Ovary (tissue), 7 donors: ENCODE measurements at regions not wholly inside any gene's neighbourhood (a gene's known extent, or its start where the extent isn't known, plus 50 kb on each side); places are given as distances from the start of the nearest gene placed in this dataset.

Source experiments
- DNase-seq, 5 donors: peaks; one replicate each; pipeline ENCODE4 v3.0.0-alpha.2; 2019 to 2020
- H3K27ac ChIP-seq, 2 donors: fragments of 200-600 bp; one replicate each; pipeline versions ENCODE4 v1.5.1 to v1.8.0; 2019 to 2022
- H3K27me3 ChIP-seq: fragments of 200-600 bp; one replicate; pipeline ENCODE4 v1.8.0; 2022
- H3K36me3 ChIP-seq: fragments of 200-600 bp; sonication (generic); one replicate; pipeline ENCODE4 v1.5.1; 2019
- H3K4me1 ChIP-seq: one replicate; pipeline ENCODE4 v1.8.1; 2013; ENCODE audit warnings: mild to moderate bottlenecking, moderate library complexity; ENCODE audit not compliant: insufficient read depth
- H3K4me3 ChIP-seq: fragments of 200-600 bp; sonication (generic); one replicate; pipeline ENCODE4 v1.5.1; 2017
- H3K9me3 ChIP-seq, 2 donors: fragments of 200-600 bp in 1 of 2; sonication (generic) in 1 of 2; one replicate each; pipeline versions ENCODE4 v1.5.1 to v1.8.1; 2013 to 2019; ENCODE audit warnings: mild to moderate bottlenecking in 1 of 2, moderate library complexity in 1 of 2
- EP300 ChIP-seq: sonication (generic); formaldehyde crosslinking; IDR thresholded peaks from one replicate; pipeline ENCODE4 v1.6.1; 2017; ENCODE audit warnings: antibody characterized with exemption
- POLR2A ChIP-seq: fragments of 450-650 bp; IDR thresholded peaks from one replicate; pipeline ENCODE4 v1.6.1; 2017; ENCODE audit warnings: antibody characterized with exemption, mild to moderate bottlenecking, moderate library complexity
- WGBS, 3 donors: extraction: QIAGEN DNeasy Blood & Tissue Kit in 1 of 3; methylation state at CpG; one replicate each; pipeline versions ENCODE4 v1.1.5 to v1.1.7; 2013 to 2017; 5-methylcytosine and 5-hydroxymethylcytosine counted together
- intact Hi-C, 4 donors: fragments of 100-400 bp; cut with DNase I; formaldehyde crosslinking; loops; one replicate each; pipeline versions ENCODE4 v1.11.0 to v1.15.1; 2022 to 2023
- TF ChIP-seq, protein P1 (sequence below), 3 donors: fragments of 450-650 bp in 2 of 3; fragments of 200-600 bp in 1 of 3; IDR thresholded peaks; one replicate each; pipeline versions ENCODE4 v1.5.1 to v1.8.0; 2016 to 2022; ENCODE audit warnings: antibody characterized with exemption in 3 of 3, mild to moderate bottlenecking in 1 of 3
- donor health status: DM: no; HTN: no; CAD: no; lungs with moderate emphysema.
- donor health status: DM: no; HTN: no; CAD: no.
- donor health status: Bipolar disorder and iron deficiency.
- donor health status: DM: no; HTN: no; CAD: no.
- donor health status: DM: yes; HTN: yes; CAD: no.

DNA sequence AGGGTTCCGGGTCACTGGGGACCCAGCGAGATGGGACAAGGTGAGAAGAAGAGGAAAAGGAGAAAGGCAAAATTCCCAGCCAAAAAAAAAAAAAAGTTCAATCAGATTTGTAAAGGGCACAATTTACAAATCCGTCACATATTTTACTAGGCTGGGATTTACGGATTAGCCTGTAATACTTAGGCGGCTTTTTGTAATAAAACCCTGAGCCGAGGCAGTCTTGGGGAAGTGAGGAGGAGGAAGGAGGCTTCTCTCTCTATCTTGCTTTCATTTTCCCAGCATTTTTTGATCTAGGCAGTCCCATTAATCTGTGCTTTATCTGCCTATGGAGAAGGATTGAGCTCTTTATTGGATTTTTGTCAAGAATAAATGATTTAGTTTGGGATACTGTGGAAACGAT lies 130.6 kb upstream of the SDK2 start:
- Histone ChIP-seq H3K9me3 (no peaks in the 10 kb centered on the region), H3K27ac (no peak overlapping the region), H3K27me3 (no peaks in the 10 kb centered on the region), H3K4me3 (no peak overlapping the region), H3K36me3 (no peaks in the 10 kb centered on the region), H3K4me1 (peaks cover 3% of the 10 kb centered on the region)
- DNase-seq = no peak
- TF ChIP-seq EP300 = no peak
- TF ChIP-seq, protein P1, sequence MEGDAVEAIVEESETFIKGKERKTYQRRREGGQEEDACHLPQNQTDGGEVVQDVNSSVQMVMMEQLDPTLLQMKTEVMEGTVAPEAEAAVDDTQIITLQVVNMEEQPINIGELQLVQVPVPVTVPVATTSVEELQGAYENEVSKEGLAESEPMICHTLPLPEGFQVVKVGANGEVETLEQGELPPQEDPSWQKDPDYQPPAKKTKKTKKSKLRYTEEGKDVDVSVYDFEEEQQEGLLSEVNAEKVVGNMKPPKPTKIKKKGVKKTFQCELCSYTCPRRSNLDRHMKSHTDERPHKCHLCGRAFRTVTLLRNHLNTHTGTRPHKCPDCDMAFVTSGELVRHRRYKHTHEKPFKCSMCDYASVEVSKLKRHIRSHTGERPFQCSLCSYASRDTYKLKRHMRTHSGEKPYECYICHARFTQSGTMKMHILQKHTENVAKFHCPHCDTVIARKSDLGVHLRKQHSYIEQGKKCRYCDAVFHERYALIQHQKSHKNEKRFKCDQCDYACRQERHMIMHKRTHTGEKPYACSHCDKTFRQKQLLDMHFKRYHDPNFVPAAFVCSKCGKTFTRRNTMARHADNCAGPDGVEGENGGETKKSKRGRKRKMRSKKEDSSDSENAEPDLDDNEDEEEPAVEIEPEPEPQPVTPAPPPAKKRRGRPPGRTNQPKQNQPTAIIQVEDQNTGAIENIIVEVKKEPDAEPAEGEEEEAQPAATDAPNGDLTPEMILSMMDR (IDR thresholded peaks at IDR 0.05) = no peak
- TF ChIP-seq POLR2A = no peak
- WGBS, 3 donors = 72 to 77% (median 76%) methylated on average over 7 of the region's 7 CpGs
- intact Hi-C loops = loop anchor here in 1 of 4 donors (5.0 kb wide), 1 partner anchor 547 kb away; no protein-coding TSS in a partner anchor

GRCh38 chr17:73776351-73777130 lies 132.3 kb upstream of the SDK2 start:
- TF ChIP-seq POLR2A (no peak), EP300 (no peak)
- TF ChIP-seq, protein P1 (IDR thresholded peaks at IDR 0.05) = no peak
- Histone ChIP-seq H3K4me3 (no peak overlapping the region), H3K27ac (no peak overlapping the region), H3K9me3 (no peaks in the 10 kb centered on the region), H3K36me3 (no peaks in the 10 kb centered on the region), H3K4me1 (no peaks in the 10 kb centered on the region), H3K27me3 (no peaks in the 10 kb centered on the region)
- WGBS, 3 donors = 63 to 69% (median 67%) methylated on average over 21 of the region's 21 CpGs
- intact Hi-C loops = loop anchor here in 1 of 4 donors (5.0 kb wide), 1 partner anchor 546 kb away; no protein-coding TSS in a partner anchor
- no peak for DNase-seq

DNA sequence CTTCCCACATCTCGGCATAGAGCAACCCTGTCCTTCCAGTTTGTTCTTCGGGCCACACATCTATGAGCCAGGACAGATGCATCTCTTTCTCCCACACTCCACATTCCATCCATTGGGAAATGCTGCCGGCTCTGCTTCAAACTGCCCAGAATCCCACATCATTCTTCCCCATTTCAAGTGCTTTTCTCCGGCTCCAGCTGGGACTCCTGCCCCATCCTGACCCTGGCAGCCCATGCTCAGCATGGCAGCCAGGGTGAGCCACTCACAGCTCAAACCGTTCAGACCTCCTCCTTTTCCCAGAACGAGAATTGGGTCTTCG lies 132.8 kb upstream of the SDK2 start:
- DNase-seq = no peak
- Histone ChIP-seq H3K9me3 (no peaks in the 10 kb centered on the region), H3K27ac (no peak overlapping the region), H3K4me1 (no peaks in the 10 kb centered on the region), H3K27me3 (no peaks in the 10 kb centered on the region), H3K36me3 (no peaks in the 10 kb centered on the region), H3K4me3 (no peak overlapping the region)
- TF ChIP-seq POLR2A = no peak
- TF ChIP-seq, protein P1 (IDR thresholded peaks at IDR 0.05) = no peak
- TF ChIP-seq EP300 = no peak
- 30 to 37% (median 34%) methylated on average over 7 of the region's 7 CpGs for WGBS, 3 donors
- intact Hi-C loops = loop anchor here in 1 of 4 donors (5.0 kb wide), 1 partner anchor 545 kb away; no protein-coding TSS in a partner anchor

DNA sequence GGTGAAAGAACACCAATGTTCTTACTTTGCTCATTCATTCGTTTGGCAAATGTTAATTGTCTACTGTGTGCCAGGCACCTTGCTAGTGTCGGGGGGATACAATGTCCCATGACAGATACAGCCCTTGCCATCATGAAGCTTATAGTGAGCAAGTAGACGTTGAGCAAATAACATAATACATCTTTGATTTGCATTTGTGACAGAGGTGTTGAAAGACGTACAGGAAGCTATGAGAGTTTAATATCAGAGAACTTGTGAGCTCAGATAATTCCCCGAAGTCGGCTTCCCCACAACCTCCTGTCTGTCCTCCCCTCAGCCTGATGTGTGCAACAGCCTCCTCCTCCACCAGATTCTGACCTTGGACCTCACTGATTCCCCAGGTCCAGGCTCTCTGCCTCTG lies 138.0 kb upstream of the SDK2 start:
- TF ChIP-seq, protein P1 (IDR thresholded peaks at IDR 0.05) = no peak
- TF ChIP-seq EP300 = no peak
- TF ChIP-seq POLR2A = no peak
- no peak overlapping the region for H3K4me3 ChIP-seq
- H3K36me3 ChIP-seq = no peaks in the 10 kb centered on the region
- H3K27me3 ChIP-seq = no peaks in the 10 kb centered on the region
- no peaks in the 10 kb centered on the region for H3K9me3 ChIP-seq
- WGBS, 3 donors = 12 to 15% (median 12%) methylated on average over 6 of the region's 6 CpGs
- intact Hi-C loops = no loop called here
- H3K27ac ChIP-seq = no peak overlapping the region
- H3K4me1 ChIP-seq = no peaks in the 10 kb centered on the region
- DNase-seq = no peak
